ENCODE measurements at regions not wholly inside any gene's neighbourhood (a gene's known extent, or its start where the extent isn't known, plus 50 kb on each side); places are given as distances from the start of the nearest gene placed in this dataset.

DNA sequence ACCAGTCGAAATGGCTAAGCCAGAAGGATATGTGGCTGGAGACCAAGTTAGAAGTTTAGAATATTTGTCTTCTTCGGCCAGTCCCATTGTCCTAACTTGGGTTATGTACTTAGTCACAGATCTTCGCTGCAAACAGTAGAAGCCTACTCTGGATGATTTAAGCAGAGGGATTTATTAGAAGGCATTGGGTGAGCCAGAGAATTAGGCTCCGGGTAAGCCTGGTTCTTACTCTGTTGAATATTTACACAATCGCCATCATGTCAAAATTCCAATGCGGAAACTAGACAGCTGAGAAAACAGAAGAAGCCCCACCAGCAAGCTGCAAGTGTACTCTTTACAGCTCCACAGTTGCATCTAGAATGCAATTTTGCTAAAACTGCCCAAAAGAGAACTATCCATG, 276.6 kb downstream of the CMPK2 start:
- DNase-seq (ENCODE audit: low read depth, low spot score): no peak

GRCh38 chr2:6590442-6590841, 275.3 kb downstream of the CMPK2 start:
- DNase-seq (ENCODE audit: low read depth, low spot score): no peak

DNA sequence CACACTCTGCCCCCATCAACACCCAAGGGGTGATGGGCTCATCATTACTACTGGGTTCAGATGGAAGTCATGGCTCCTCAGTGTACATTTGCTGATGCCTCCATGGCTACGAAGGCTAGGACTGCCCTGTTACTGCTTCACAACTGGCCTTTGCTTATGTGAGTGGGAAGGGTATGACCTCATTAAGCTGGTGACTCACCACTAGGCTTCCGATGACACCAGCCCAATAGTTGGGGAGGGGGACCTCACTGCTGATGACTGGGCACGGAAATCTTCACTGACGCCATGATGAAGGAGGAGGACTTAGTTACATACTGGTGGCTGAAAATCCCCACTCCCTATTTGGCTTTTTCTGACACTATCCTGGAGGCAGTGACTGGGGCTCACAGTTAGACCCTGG, 263.2 kb downstream of the CMPK2 start:
- DNase-seq (ENCODE audit: low read depth, low spot score): no peak

GRCh38 chr2:6605836-6606505, 259.7 kb downstream of the CMPK2 start:
- DNase-seq (ENCODE audit: low read depth, low spot score): no peak

DNA sequence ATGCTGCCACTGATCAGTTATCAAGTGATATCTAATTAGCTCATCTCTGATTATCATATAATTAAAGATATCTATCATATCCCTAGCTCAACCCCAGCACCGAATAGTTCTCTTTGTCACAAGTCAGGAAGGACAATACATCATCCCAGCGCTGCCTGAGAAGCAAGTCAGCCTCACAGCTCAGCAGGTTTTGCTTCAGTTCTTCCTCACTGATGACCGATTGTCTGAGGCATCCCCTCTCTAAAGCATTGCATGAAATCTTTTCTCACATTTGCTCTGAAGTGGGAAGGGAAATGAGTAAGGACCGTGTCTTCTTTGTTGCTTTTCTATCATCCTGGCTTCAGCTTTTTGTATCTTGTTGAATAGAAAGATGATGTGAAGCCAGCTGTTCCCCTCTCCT, 247.9 kb downstream of the CMPK2 start:
- DNase-seq (ENCODE audit: low read depth, low spot score): no peak

- no peak for DNase-seq (ENCODE audit: low read depth, low spot score)
Measured at GRCh38 chr2:6618201-6618600, 247.5 kb downstream of the CMPK2 start.

DNA sequence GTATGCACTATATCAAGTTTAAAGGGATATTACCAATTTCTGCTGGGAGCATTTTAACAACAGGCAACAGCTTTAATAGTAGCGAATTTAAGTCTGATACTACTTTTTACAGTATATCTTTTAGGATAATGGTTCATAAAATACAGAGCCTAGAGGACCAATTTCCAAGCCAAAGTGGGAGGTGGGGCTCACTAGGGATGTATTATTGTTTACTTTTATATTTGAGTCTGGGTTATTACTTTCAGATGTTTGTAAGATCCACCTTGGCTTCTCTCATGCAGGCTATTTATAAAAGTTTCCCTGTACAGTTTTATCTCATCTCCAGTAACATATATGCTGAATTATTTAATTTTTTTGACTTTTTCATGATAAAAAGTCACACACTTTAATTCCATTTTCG, 242.0 kb downstream of the CMPK2 start:
- no peak for DNase-seq (ENCODE audit: low read depth, low spot score)

DNA sequence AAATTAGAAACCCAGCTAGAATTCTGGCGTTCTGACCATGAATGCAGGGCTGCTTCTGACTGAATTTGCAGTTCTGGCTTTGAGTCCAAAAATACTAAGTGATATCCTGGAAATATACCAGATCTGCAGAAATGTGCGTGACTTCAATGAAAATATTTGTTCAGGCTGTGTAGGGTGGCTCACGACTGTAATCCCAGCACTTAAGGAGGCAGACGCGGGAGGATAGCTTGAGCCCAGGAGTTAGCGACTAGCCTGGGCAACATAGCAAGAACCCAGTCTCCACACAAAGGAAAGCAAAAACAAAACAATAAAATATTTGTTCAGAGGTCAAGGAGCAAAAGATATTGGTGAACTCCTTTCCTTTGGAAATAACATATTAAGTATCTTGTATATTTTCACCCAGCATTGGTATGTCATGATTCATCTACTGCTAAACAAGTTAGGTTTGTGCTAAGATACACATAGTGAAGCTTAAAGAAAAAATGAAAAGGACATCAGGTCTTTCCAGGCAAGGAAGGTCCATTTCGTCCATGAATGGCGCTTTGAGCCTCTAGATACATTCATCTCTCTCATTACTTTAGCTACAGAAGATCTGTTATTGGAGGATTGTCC, 239.2 kb downstream of the CMPK2 start:
- DNase-seq (ENCODE audit: low read depth, low spot score): no peak

GRCh38 chr2:6627316-6627715, 238.4 kb downstream of the CMPK2 start:
- no peak for DNase-seq (ENCODE audit: low read depth, low spot score)

GRCh38 chr2:6630209-6630608, 235.5 kb downstream of the CMPK2 start:
- no peak for DNase-seq (ENCODE audit: low read depth, low spot score)

- no peak for DNase-seq (ENCODE audit: low read depth, low spot score)
Measured at GRCh38 chr2:6635296-6635695, 230.4 kb downstream of the CMPK2 start.

DNA sequence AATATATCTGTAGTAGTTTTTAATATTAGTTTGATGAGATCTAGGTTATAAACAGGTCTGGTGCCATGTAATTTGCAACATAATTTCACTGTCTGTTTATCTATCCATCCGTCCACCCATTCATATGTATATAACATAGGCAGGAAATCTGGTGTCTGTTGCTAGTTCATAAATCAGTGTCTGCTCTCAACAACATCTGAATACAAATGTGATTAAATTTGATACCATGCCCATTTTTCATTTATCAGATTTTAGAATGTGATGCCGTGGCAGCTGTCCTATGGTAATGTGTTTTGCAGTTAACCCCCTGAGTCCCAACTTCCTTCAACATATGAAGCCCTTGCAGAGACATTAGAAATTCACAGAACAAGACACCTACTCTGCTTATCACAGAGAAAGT, 228.4 kb downstream of the CMPK2 start:
- no peak for DNase-seq (ENCODE audit: low read depth, low spot score)

- DNase-seq (ENCODE audit: low read depth, low spot score): no peak
Measured at GRCh38 chr2:6639929-6640620, 225.6 kb downstream of the CMPK2 start.

DNA sequence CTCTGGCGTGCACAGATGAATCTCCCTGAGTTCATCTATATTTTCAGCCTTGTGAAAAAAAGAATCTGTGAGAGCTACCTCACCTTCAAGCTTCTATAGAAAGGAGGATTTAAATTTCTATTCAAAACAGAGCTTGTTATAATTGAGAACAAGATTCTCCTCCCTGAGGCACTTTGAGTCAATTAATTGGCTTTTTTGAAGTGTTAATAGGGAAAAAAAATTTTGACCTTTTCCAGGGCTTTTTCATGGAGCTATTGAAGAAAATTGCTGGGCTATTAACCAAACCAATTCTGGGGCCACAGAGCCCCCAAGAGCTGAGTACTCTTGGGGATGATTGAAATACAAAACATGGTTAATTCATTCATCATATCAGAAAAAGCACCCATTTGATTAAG, 225.1 kb downstream of the CMPK2 start:
- DNase-seq (ENCODE audit: low read depth, low spot score): no peak

DNA sequence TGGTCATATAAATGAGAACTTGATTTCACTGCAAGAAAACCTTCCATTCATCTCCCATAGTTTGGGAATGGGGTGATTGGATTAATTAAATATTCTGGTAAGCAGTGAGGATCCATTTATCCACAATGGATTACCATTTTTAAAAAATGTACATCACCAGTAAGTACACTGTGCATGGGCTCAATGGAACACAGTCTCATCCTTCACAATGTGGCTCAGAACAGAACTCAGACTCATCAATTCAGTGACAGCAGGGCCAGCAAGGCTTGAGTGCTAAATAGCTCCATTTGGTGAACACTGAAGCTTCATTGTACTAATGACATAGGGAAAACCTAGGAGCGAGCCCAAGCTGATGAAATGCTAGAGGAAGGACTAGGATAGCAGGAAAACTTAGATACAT, 223.8 kb downstream of the CMPK2 start:
- DNase-seq (ENCODE audit: low read depth, low spot score): no peak

DNA sequence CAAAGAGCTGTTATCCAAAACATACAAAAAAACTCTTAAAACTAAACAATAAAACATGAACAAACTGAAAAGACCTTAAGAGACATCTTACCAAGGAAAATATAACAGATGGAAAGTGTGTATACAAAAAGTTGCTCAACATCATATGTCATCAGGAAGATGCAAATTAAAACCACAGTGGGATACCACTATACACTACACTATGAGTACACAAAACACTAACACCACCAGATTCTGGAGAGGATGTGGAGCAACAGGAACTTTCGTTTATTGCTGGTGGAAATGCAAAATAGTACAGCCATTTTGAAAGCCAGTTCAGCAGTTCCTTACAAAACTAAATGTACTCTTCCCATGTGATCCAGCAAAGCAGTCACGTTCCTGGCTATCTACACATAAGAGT, 221.4 kb downstream of the CMPK2 start:
- no peak for DNase-seq (ENCODE audit: low read depth, low spot score)

DNA sequence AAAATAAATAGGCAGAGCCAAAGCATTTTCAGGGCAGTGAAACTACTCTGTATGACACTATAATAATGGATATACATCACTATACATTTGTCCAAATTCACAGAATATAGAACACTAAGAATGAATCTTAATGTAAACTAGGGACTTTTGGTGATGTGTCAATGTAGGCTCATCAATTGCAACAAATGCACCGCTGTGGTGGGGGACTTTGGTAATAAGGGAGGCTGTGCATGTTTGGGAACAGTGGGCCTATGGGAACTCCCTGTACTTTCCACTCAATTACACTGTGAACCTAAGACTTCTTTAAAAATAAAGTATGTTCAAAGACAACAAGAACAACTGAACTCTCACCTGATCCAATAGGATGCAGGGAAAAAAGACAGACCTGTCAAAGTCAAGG, 220.7 kb downstream of the CMPK2 start:
- DNase-seq (ENCODE audit: low read depth, low spot score): no peak

GRCh38 chr2:6645672-6646071, 220.0 kb downstream of the CMPK2 start:
- no peak for DNase-seq (ENCODE audit: low read depth, low spot score)

DNA sequence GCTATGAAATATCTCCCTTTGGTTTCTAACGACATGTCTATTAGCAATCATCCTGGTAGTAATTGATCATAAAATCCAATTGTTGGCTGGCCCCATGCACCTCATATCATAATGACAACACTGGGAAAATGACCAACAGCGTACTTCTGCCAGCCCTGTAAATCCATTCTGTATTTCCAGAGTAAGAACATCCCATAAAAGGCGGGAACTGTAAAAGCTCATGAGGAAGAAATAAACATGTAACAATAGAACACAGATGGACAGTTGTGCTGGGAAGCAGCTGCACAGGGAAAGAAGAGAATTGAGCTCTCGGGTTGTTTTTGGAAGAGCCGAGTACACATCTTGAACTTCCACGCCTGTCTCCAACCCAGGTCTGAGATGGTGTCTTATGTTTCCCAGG, 218.7 kb downstream of the CMPK2 start:
- no peak for DNase-seq (ENCODE audit: low read depth, low spot score)

- no peak for DNase-seq (ENCODE audit: low read depth, low spot score)
Measured at GRCh38 chr2:6648596-6649247, 217.0 kb downstream of the CMPK2 start.

DNA sequence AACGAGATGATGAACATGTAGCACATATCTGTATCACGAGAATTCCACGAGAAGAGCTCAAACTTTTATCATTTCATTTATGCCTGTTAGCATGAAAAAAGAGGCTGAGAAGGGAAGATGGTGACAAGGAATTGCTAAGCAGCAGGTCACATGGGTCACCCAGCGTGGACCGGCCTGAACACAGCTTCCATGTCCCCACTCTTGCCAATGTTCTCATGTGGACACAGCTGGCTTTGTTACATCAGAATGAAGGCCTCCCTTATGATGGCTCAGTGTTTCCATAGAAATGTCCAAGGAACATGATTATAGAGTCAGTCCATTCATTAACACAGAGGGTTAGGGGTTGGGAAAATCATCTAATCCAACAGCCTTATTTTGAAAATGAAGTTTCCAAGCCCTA, 215.4 kb downstream of the CMPK2 start:
- no peak for DNase-seq (ENCODE audit: low read depth, low spot score)

DNA sequence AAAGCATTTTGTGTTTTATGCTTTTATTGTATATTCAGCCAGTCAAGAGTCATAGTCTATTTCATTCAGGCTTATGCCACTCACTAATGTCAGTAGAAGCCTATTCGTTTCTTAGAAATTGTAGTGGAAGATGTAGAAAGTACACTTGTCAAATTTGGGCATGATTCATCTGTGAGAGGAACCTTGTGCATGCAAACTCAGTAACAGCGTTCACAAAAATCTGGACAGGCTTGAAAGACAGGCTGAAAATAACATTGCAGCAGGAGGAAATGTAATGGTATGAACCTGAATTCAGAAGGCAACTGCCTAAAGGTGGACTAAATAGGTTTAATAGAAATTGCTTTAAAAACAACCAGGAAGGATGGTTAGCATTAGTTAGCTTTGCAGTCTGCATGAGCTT, 213.5 kb downstream of the CMPK2 start:
- DNase-seq (ENCODE audit: low read depth, low spot score): no peak

GRCh38 chr2:6653281-6653750, 212.4 kb downstream of the CMPK2 start:
- no peak for DNase-seq (ENCODE audit: low read depth, low spot score)
